CD4-positive, alpha-beta T cell treated with Interleukin-21 for 1 hour (primary cell): ENCODE measurements at regions not wholly inside any gene's neighbourhood (a gene's known extent, or its start where the extent isn't known, plus 50 kb on each side); places are given as distances from the start of the nearest gene placed in this dataset.
"Not testable (repeated sequence)": the region's sequence is repeated elsewhere in the genome, so short reads cannot be mapped to it uniquely, and the experiment has no call there.

ENCODE experiments used
- DNase-seq: peaks from one replicate; pipeline ENCODE4 v3.0.0-alpha.2; 2020

- no peak for DNase-seq
These were observed 1520.1 kb downstream of the PCDH18 start for GRCh38 chr4:136012220-136012619.

DNA sequence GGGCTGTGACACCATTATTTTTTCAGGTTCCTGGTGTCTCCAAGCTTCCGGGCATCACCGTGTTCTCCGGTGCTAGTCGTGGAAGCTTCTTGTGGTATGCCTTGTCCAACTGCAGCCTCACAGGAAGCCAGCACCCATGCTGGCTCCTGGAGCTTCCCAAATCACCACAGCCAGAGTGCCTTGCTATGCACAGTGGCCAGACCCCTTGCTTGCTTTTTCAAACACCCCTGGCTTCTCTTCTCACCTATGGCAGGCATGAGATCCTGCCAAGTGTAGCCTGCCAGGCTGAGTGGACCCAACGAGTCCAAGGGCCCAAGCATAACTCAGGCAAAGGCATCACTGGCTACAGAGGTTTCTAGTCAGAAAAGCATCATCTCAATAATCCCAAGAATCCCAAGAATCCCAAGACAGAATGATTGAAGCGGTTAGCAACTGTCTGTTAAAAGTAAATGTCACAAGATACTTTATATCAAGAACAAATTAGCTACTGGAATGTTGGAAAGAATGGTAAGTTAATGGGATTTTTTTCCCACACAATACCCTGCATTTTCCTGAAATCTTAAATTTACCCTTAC is 1522.9 kb downstream of the PCDH18 start:
- no peak for DNase-seq

DNA sequence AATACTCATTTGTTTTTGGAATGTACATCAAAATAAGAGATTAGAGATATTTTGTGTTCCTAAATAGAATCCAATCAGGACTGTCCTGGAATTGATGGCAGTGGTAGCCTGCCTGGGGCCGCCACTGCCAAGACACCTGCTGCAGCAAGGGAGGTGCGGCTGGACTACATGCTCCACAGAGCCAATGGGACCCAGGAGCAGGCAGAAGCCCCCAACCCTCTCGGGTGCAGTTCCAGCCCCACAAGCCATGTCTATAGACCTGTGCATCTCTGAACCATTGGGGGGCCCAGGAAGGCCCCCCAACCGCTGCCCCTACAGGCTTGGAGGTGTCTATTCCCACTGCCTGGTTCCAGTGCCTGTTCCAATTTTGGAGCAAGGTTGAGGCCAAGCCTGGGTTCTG is 1524.3 kb downstream of the PCDH18 start:
- DNase-seq = no peak

DNA sequence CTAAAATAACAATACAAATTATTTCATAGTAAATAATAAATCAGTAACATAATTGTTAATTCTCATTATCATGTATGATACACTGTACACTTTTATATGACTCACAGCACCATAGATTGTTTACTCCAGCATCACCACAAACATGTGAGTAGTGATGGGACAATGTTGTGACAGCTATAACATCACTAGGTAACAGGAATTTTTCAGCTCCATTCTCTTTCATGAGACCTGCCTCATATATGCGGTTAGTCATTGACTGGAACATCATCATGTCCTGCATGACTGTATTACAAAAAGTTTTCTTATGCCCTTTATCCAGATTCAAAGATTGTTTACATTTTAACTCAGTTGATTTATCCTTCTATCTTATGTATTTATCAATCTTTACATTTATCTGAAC is 1530.0 kb downstream of the PCDH18 start:
- DNase-seq = no peak

- DNase-seq = no peak
These were observed 1530.5 kb downstream of the PCDH18 start for GRCh38 chr4:136001791-136002190.

DNA sequence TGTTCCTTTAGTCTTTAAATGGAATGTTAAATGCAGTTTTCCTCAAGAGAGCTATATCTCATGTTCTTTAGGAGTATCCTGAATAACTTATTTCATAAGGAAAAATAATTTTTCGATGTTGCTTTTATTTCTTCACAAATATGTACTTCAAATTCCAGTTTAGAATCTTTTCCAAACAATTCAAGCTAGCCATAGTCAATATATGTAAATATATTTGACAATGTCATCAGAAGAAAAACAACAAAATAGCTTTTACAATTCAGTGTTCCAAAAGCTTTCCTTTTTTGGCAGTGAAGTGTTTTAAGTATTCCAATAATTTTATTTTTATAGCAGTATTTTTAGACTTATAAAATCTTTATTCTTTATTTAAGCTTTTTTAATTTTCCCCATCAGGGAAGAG is 1532.0 kb downstream of the PCDH18 start:
- DNase-seq = no peak

GRCh38 chr4:135994360-135994759 is 1537.9 kb downstream of the PCDH18 start:
- no peak for DNase-seq

GRCh38 chr4:135976860-135977259 is 1555.4 kb downstream of the PCDH18 start:
- DNase-seq = no peak

- DNase-seq = no peak
These were observed 1565.4 kb downstream of the PCDH18 start for GRCh38 chr4:135966936-135967335.

- no peak for DNase-seq
These were observed 1569.3 kb downstream of the PCDH18 start for GRCh38 chr4:135963009-135963408.

DNA sequence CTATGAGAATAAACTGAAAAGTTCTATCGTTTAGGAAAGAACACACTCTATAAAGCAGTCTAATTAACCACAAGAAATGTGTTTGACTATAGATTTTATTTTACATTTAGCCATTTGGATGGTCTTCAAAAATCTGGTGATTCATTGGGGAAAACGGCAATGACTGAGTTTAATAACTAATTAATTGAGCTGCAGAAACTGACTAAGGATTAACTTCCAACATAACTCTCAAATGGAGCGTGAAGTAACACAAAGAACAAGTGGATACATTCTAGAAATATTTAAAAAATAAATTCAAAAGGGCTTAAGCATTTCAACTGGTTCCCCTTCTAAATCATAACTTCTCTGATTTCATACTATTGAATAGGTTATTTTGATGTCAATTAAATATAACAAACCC is 1582.4 kb downstream of the PCDH18 start:
- DNase-seq = no peak

GRCh38 chr4:135948797-135949196 is 1583.5 kb downstream of the PCDH18 start:
- DNase-seq = no peak

GRCh38 chr4:135941671-135942070 is 1590.6 kb downstream of the PCDH18 start:
- no peak for DNase-seq

DNA sequence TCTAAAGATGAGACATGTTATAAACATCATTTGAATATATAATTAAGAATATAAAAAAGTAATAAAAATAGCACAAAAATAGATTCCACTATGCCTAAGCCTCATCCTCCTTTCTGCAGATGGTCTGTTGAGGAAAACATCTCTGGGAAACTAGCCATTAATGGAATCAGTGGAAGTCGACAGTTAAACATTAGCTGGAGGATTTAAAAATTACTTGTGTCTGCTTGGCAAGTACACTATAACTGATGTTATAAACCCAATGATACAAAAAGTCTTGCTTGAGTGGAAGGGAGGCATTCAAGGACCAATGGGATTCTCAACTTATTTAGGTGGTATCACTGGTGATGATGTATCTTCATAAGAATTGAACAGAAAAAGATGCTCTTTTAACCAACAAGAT is 1598.3 kb downstream of the PCDH18 start:
- no peak for DNase-seq

DNA sequence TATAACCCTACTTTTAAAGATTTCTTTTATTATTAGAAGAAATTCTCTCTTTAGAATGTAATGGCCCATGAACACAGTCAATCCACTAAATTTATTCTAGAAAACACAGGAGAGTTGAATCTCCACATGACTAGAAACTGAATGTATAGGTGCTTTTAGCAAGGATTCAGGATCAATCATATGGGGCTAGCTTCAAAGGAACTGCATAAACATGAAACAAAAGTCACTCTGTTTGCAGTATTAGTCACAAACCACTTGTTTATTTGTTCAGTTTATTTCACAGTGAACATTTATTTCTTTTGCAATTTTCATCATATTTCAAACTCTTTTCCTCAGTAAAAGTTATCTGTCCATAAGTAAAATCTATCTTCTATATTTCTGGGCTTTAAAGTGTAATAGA is 1604.6 kb downstream of the PCDH18 start:
- DNase-seq = no peak

- DNase-seq = no peak
These were observed 1611.2 kb downstream of the PCDH18 start for GRCh38 chr4:135921081-135921480.

GRCh38 chr4:135917011-135917410 is 1615.3 kb downstream of the PCDH18 start:
- DNase-seq = no peak

- DNase-seq = no peak
These were observed 1631.3 kb downstream of the PCDH18 start for GRCh38 chr4:135900956-135901355.

DNA sequence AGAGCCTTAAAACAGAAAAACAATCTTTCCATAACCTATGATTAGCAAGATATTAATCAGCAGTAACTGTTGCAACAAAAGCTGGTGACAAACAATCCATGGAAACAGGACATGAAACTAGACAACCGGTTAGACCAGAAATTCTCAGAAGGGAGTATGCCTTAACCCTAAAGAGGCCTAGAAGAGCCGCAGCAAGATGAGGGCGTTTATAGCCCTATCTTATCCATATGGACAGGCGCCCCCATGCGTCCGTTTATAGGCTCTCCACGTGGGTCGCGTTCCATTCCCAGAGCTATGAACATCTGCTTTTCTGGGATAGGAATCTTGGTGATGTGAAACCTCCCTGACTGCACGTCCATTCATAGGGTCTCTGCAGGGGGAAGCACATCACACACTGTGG is 1662.7 kb upstream of the PABPC4L start:
- not testable (repeated sequence) for DNase-seq

GRCh38 chr4:135840781-135841180 is 1639.2 kb upstream of the PABPC4L start:
- no peak for DNase-seq

DNA sequence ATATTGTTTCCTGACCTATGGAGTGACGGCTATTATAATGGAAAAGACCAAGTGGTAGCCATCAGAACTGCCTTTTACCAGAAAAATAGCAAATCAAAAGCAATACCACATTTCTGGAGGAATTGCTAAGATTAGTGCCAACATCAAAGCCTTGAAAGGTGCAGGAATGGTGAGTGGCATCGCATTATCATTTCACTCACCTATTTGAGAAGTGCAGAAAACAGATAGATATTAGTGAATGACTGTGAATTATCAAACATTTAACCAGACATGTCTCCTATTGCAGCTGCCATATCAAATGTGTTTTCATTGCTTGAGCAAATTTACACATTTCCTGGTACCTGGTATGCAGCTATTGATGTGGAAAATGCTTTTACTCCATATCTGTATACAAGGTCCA is 1638.1 kb upstream of the PABPC4L start:
- DNase-seq = no peak

DNA sequence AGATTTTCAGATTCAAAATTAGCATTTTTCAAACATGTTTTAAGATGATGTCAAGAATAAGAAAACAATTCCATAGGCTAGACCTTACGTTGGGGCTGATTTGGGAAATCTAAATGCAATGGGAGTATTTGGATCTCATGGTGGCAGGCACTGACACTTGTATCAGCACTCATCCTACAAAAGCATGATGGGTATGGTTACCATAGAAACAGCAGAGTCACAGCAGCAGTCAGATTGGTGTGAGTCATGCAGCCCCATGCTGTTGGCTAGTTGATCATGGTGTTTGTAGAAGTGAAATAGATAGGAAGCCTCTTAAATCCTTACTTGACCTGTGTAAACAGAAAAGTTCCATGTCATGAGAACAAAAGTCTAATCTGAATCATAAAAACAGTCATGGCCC is 1637.3 kb upstream of the PABPC4L start:
- no peak for DNase-seq

- no peak for DNase-seq
These were observed 1632.9 kb upstream of the PABPC4L start for GRCh38 chr4:135834471-135834870.

GRCh38 chr4:135833529-135833928 is 1631.9 kb upstream of the PABPC4L start:
- no peak for DNase-seq

GRCh38 chr4:135824759-135825296 is 1623.2 kb upstream of the PABPC4L start:
- DNase-seq = no peak
